ENCODE measurements at regions not wholly inside any gene's neighbourhood (a gene's known extent, or its start where the extent isn't known, plus 50 kb on each side); places are given as distances from the start of the nearest gene placed in this dataset.

DNA sequence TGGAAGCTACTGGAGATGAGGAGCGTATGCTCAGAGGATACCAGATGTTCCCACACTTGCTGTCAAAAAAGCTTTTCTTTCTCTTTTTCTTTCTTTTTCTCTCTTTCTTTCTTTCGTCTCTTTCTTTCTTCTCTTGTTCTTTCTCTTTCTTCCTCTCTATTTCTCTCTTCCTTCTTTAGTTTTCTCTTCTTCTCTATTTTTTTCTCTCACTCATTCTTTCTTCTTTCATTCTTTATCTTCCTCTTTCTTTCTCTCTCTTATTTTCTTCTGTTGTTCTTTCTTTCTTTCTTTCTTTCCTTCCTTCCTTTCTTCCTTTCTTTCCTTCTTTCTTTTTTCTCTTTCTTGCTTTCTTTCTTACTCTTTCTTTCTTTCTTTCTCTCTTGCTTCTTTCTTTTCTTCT is 457.6 kb downstream of the CMPK2 start:
- DNase-seq (ENCODE audit: low read depth in 3 of 3) = no peak

DNA sequence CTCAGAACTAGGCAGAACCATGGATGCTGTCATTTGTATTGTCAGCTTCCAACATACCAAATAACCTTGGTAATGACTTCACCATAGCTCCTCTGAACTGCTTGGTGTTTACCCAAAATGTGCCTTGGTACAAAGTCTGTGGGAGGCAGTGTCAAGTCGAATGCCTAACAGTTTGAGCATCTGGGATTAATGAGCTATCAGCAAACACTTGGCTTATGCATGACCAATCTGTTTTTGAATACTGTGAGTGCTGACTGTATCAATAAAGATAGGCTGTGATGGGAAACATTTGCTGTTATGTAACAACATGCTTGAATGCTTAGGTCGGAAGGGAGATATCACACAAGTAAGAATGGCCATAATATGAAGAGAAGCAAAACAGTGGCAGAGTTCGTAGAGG is 455.4 kb downstream of the CMPK2 start:
- no peak for DNase-seq (ENCODE audit: low read depth in 3 of 3)

DNA sequence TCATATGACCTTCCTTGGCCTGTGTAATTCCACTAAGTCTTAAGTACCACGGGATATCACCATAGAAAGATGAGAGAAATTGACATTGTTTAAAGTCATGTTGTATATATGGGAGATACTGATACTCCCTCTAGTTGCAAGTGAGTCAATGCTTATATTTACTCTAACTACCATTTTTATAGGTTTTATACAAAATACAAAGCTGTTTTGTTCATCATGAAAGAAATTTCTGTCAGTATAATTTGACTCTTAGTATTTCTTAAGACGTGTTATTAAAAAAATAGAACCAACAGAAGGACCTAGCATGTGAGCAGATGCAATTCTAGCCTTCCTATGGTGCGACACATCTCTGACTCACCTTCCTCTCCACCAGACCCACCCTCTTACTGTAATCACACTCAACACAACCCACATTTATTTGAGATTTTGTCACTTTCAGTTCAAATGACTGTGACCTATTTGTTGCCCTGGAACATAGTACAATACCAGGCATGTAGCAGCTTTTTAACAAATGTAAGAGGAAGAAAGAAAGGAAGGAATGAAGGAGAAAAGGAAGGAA is 453.1 kb downstream of the CMPK2 start:
- no peak for DNase-seq (ENCODE audit: low read depth in 3 of 3)

DNA sequence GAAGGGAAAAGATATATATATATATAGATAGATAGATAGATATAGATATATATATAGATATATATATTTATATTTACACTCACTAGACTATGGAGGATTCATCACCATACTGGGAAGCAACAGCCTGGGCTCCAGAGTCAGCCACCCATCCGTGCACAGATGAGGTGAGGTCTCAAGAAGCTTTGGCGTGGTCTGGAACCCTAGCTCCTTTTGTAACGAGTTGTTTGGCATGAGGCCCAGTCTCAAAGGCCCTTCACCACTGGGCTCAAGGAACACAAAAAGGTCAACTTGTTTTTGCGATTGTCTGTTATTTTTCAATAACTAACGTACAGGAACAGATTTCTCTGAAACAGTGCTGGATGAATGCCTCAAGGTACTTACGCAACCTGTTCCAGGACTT is 448.7 kb downstream of the CMPK2 start:
- DNase-seq (ENCODE audit: low read depth in 3 of 3) = no peak

DNA sequence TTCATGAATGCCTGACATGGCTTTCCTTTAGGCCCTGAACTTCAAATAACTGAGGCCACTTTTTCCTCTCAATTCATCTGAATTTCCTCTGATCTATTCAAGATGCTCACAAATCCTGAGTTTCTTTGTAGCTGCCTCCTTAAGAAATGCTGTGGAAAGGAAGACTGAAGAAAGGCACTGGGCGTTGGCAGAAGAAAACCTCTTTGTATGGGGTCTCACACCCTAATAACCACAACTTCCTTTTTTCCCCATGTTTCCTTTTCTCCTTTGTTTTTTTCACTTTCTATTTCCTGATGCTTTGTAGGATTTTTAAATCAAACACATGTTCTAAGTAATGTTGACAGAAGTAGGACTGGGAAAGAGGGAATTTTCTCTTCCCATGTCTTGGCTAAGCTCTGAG is 447.4 kb downstream of the CMPK2 start:
- DNase-seq (ENCODE audit: low read depth in 3 of 3) = no peak

DNA sequence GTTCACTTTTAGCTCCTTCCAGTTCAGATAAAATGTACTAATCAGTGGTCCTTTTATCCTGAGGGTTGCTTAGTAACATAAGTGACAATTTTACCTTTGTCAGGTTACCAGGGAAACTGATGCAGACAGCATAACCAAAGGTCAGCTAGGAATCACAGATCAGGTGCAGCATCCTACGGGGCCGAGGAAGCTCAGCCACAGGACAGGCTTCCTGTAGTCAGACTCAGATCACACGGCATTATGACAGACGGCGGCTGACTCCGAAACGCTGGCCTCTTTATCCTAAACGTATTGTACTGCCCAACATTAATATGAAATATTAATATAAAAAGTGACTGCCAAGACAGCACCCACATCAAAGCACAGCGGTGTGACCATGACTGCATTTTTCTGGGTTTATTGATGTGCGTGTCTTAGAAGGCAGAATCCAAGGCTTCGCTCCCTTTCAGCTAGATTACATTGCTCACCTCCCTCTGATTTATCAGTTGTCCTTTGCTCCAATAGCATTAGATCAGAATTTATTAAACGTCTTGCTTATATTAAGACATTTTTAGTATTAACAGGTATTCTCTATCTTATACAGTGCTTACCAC is 444.5 kb downstream of the CMPK2 start:
- no peak for DNase-seq (ENCODE audit: low read depth in 3 of 3)

DNA sequence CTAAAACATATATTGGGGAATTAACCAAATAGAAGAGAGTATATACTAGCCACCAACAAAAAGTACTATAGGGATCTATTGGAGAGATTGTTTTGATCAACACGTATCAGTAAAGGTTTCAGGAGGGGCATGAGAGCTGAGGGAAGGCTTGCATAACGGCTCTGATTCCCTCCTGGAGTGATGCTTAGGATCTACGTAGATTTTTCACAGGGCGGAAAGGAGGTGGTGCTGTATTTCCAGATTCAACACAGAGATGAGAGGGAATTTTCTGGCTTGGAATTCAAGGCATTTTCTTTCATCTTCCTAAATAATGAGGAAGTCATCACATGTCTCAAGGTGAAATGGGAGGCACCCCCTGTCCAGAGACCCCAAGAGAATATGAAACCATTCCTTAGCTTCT is 443.8 kb downstream of the CMPK2 start:
- no peak for DNase-seq (ENCODE audit: low read depth in 3 of 3)

DNA sequence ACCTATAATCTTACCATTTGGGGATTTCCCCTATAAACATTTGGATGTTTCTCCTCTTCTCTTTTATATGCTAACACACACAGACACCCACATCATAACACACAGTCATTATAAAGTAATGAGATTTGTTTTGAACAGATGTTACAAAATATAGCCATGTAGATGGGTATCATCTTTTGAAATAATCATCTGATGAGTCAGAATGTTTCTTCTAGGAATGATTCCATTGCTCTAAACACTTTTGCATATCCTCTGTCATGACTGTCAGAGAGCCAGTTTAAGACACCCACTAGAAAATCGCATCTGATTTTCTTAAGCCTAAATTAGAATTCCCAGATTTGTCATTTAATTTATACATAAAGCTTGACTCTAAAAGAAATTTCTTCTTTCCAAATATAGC is 442.6 kb downstream of the CMPK2 start:
- DNase-seq (ENCODE audit: low read depth in 3 of 3) = no peak

DNA sequence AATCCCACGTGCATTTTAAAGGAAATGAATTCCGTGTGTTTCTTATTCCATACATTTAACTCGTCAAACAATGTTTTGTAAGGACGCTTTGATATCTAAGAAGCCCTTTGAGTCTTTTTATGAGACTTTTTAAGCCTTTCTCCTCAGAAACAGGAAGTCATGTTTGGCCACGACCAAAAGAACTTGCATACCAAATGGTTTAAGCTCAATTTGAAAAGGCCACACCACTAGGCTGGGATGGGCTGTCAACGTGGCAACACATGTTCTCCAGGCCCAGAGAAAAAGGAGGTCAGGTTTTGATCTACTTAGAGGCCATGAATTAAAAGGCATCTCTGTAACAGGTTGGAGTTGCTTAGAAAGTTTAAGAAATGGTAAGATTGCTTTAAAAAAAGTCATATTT is 441.8 kb downstream of the CMPK2 start:
- DNase-seq (ENCODE audit: low read depth in 3 of 3) = no peak

DNA sequence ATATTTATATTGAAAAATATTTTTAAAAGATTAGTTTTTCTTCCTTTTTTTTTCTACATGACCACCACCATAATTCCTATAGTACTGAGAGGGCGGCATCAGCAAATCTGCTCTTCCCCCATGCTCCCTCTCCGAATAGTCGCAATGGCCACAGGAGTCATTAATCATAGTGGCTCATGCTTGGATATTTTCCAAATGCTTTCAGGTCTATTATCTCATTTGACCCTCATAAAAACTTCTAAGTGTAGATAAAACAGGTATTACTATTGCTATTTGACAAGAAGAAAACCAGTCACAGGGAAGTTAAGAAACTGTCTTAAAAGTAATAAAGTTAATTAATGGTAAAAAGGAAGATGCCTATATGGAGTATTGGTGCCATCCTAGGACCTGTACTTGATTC is 440.7 kb downstream of the CMPK2 start:
- DNase-seq (ENCODE audit: low read depth in 3 of 3) = no peak

DNA sequence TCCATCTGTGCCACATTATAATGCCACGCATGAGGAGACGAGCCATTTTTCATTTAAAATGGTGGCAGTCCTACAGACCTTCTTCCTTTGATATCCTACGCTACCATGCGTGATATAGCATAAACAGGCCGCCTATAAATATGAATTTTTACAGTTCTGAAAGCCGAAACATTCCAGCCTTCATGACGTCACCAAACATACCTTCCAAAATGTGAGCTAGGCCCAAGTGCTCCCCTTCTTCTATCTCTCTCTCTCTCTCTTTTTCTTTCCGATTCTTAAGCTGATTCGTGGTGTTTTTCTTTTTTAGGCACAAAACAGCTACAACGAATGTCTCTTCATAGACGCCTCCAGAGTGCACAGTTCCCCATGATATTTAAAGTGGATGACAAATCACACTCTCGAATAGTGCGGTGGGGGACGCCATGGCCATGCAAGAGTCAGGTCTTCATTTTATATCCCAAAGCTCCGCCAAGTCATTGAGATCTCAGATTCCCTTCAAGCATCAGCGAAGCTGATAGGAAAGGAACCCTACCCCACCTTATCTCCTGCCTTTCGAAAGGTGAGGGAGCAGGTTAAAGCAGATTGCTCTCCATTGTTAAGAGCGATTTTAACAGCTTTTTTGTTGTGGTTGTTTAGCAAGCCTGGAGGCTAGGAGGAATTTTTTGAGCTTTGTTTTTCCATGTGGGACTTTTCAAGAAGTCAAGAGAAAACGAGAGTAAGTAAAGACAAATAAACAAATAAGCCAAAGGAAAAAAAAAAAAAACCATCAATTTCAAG is 436.3 kb downstream of the CMPK2 start:
- no peak for DNase-seq (ENCODE audit: low read depth in 3 of 3)

DNA sequence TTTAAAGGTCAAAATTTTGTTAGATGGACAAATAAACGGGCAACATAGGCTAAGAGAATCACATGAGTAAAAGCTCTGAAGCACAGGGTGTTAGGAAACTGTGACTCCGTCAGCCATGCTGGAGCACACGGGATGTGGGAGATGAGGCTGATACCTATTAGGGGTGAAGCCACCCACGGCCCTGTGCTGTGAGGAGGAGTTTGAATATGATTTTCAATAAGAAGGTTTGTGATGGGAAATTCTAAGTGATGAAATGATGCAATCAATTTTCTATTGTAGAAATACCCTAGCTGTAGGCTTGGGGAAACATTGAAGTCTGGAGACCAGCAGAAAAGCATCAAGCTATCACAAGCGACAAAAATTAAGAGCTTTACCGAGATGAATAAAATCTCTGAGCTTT is 431.3 kb downstream of the CMPK2 start:
- no peak for DNase-seq (ENCODE audit: low read depth in 3 of 3)

DNA sequence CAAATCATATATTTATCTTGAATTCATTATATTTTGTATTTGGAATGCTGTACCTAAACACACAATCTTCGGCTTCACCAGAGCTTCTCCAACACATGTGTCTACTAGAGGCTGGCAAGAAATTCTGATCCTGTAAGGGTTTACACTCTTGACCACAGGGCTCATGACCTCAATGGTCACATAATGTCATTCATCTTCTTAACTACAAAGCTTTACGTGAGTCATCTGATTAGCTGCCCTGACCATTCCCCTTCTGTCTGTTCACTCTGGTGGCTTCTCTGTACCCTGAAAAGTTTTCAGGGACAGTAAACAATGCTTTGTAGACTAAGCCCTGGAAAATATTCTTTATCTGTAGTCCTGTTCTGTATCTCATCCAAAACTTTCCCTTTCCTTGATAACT is 423.9 kb downstream of the CMPK2 start:
- DNase-seq (ENCODE audit: low read depth in 3 of 3) = no peak

DNA sequence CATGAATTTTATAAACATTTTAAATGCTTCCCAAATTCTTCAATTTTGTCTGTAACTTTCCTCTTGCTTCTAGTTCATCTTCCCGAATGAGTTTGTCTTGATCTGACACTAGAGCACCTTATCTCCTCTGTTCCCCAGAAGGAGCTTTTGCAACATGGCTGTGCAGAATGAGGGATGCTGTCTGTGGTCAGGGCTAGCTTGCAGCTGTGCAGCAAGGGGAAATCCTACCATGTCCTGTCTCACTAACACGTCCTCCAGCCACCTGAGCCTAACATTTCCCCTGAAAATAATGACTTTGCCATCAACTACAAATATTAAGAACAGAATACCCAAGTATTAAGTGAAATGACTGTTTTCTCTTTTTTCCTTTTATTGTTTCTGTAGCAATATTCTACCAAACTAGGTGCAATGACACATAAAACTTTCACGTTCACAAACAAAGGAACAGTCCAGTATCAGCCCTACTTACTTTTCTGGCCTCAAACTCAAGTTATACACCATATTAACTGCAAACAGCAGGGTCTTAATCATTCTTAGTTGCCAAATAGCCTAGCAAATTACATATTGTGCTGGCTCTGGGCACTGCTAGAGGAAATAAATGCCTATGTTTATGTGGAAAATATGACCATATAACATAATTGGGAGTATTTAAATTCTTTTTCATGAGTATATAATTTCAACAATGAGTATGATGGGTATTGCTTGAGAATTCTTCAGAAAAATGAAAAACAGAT is 423.3 kb downstream of the CMPK2 start:
- DNase-seq (ENCODE audit: low read depth in 3 of 3) = no peak

DNA sequence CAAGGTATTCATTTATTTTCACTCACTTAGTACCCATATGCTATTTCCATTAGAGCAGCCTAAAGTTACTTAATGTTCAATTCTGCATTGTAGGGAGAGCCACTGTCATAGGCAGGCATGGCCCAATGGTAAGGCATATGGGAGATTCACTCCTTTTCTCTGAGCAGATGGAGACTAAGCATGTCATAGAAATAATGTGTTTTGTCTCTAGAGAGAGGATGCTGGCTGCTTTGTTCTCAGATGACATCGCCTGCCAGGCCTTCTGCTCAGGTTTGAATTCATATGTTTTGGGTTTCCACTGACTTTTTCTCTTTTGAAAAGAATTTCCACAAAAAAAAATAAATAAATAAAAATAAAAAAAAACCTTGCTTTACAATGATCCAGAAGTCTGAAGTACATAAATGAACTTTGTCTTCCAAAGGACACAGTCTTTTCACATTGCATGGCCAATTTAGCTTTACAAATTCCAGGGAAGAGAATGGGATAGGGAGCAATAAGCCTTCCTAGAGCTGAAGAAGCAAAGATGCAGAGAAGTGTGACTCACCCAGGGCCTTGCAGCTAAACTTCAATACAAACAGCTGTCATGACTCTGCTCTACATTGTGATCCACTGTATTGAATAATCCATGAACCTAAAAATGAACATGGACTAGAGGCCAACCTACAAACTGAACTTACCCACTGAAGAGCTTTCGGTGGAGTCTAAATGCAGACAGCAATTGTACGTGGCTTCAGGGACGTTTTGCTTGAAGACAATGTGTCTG is 422.5 kb downstream of the CMPK2 start:
- no peak for DNase-seq (ENCODE audit: low read depth in 3 of 3)

DNA sequence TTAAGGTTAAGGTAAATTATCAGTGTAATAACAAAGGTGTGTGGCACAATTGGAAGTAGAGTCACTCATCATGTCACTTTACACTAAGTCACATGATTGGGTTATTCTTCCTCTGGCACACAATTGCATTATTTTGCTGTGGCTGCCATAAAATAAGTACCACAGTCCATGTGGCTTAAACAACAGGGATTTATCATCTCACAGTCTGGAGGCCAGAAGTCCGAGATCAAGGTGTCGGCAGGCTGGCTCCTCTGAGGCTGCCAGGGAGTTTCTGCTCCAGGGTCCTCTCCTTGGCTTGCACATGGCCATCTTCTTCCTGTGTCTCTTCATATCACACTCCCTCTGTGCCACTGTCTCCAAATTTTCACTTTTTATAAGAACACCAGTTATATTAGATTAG is 421.2 kb downstream of the CMPK2 start:
- no peak for DNase-seq (ENCODE audit: low read depth in 3 of 3)

DNA sequence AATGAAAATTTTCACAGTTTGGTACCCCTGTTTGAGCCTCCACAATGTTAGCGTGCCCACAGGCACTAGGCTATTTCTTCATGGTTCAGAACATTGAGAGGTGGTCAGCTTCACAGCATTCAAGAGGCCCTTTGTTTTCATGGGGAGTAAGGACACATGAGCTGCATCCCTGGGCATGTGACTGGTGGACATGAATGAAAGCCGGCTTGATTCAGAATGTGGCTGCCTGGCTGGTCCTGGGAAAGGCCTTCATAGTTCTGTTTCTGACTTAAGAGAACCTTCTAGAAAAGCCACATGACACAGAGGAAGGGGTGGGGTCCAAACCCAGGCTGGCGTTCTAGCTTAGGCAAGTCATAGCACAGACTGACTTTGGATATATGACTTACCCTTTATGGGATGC is 420.6 kb downstream of the CMPK2 start:
- DNase-seq (ENCODE audit: low read depth in 3 of 3) = no peak

DNA sequence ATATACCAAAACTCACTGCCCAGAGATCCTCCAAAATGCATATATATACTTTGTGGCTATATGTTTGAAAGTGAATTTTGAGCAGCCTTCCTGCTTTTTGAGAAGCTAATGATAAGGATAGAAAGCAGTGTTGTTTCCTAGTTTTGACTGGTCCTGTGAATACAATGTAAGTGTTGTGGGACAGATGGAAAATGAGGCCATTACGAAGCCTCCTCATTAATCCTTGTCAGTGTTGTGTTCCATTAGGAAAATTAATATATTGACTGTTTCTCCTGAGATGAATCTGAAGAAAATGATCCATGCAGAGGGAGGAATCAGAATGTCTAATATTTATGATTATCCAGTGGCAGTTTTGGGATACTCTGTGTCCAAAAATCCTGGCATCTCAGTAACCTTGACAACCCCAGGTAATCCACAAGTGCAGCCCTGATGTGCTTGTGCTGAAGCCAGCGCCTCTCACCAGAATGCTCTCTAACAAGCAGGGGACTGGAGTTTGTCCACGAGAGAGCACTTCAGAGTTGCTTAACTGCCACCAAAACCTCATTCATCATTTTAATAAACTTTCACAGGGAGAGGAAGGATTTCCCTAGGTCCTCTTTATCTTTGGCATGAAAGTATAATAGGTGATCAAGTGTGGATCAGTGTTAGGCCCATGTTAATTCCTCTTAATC is 418.6 kb downstream of the CMPK2 start:
- DNase-seq (ENCODE audit: low read depth in 3 of 3) = no peak

DNA sequence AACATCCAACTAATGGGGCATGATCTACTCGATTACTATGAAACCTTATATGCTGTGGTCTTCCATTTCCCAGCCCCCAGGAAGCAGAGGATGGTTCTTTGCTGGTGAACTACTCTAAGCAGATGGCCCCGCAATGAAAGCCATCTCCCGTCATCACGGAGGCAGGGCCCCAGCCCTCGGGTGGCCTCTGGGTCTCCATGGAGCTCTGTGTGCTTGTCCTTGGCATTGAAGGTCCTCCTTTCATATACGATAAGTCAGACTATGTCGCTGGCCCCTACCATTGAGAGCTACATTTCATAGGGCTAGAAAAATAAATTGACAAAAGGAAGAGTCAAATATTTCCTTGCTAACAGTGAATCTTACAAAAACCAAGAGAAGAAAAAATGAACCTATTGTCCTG is 416.8 kb downstream of the CMPK2 start:
- no peak for DNase-seq (ENCODE audit: low read depth in 3 of 3)

DNA sequence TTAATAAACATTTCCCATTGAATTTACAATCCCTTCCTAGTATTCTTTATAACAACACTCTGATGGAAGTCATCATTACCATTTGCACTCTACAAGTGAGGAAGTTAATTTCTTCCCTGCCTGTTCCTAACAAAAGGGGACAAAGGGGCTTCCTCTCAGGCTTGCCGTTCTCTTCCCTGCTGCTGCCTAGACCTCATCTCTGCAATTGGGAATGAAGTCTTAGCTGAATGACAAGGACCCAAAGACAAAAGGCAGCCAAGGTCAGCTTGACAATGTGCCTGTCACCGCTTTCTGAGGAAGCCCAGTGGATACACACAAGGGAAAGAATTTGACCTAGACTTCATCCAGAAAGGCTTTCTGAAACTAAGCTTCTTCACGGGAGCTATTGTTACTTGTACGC is 416.4 kb downstream of the CMPK2 start:
- DNase-seq (ENCODE audit: low read depth in 3 of 3) = no peak

DNA sequence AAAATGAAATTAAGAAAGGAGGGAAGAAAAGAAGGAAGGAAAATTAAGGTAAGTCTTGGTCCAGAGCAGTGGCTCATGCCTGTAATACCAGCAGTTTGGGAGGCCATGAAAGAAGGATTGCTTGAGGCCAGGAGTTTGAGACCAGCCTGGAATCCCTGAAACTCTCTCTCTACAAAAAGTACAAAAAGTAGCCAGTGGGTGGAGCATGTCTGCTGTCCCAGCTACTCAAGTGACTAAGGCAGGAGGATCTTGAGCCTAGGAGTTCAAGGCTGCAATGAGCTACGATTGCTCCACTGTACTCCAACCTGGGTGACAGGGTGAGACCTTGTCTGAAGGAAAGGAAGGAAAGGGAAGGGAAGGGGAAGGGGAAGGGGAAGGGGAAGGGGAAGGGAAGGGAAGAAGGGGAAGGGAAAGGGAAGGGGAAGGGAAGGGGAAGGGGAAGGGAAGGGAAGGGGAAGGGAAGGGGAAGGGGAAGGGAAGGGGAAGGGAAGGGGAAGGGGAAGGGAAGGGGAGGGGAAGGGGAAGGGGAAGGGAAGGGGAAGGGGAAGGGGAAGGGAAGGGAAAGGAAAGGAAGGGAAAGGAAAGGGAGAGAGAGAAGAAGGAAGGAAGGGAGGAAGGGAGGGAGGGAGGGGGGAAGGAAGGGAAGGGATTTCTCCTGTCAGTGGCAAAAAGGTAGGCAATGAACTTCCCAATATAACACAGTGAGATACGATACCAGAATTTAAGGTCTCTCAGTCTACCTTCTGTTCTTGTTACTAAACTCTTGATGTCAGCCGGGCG is 412.8 kb downstream of the CMPK2 start:
- DNase-seq (ENCODE audit: low read depth in 3 of 3) = no peak
